ENCODE measurements at regions not wholly inside any gene's neighbourhood (a gene's known extent, or its start where the extent isn't known, plus 50 kb on each side); places are given as distances from the start of the nearest gene placed in this dataset.

- no peak for TF ChIP-seq NR3C1 (CRISPR knock-in tag; conservative IDR thresholded peaks at IDR 0.05; ENCODE audit: low read depth)
- TF ChIP-seq NFE2L1 (CRISPR knock-in tag; IDR thresholded peaks at IDR 0.05), result no peak
- TF ChIP-seq CTCF (IDR thresholded peaks at IDR 0.05), result no peak
- no peak for TF ChIP-seq MAX (CRISPR knock-in tag; IDR thresholded peaks at IDR 0.05)
- TF ChIP-seq GTF2I (CRISPR knock-in tag; conservative IDR thresholded peaks at IDR 0.05), result no peak
- TF ChIP-seq USF2 (CRISPR knock-in tag; IDR thresholded peaks at IDR 0.05), result no peak
- TF ChIP-seq ESRRA (CRISPR knock-in tag; IDR thresholded peaks at IDR 0.05; ENCODE audit: borderline replicate concordance), result no peak
- TF ChIP-seq ATF2 (CRISPR knock-in tag; IDR thresholded peaks at IDR 0.05; ENCODE audit: borderline replicate concordance, low read depth), result no peak
- TF ChIP-seq SP1 (CRISPR knock-in tag; conservative IDR thresholded peaks at IDR 0.05), result no peak
- TF ChIP-seq ELF4 (CRISPR knock-in tag; IDR thresholded peaks at IDR 0.05; ENCODE audit: low read depth), result no peak
- no peak for TF ChIP-seq E2F1 (CRISPR knock-in tag; IDR thresholded peaks at IDR 0.05)
- TF ChIP-seq USF1 (CRISPR knock-in tag; IDR thresholded peaks at IDR 0.05), result no peak
- TF ChIP-seq E2F4 (CRISPR knock-in tag; IDR thresholded peaks at IDR 0.05; ENCODE audit: borderline replicate concordance, low read depth), result no peak
Measured at GRCh38 chr13:94933936-94934335, 221.6 kb upstream of the SOX21 start.
